SK-N-MC (cell line): ENCODE measurements at regions not wholly inside any gene's neighbourhood (a gene's known extent, or its start where the extent isn't known, plus 50 kb on each side); places are given as distances from the start of the nearest gene placed in this dataset.

ENCODE experiments used
- EZH2 ChIP-seq: fragments of 200-600 bp; sonication (generic); IDR thresholded peaks from one replicate; pipeline ENCODE4 v1.6.1; 2017; ENCODE audit warnings: antibody characterized with exemption
- FOXP2 ChIP-seq: optimal IDR thresholded peaks from 2 replicates; pipeline ENCODE3; 2011; ENCODE audit warnings: mild to moderate bottlenecking, moderate library complexity; ENCODE audit not compliant: insufficient read depth; ENCODE audit errors: extremely low read length, control extremely low read depth
- POLR2AphosphoS5 ChIP-seq: IDR thresholded peaks from 2 replicates; pipeline ENCODE4 v1.6.1; 2012; ENCODE audit warnings: mild to moderate bottlenecking, low read depth, low read length, borderline replicate concordance

DNA sequence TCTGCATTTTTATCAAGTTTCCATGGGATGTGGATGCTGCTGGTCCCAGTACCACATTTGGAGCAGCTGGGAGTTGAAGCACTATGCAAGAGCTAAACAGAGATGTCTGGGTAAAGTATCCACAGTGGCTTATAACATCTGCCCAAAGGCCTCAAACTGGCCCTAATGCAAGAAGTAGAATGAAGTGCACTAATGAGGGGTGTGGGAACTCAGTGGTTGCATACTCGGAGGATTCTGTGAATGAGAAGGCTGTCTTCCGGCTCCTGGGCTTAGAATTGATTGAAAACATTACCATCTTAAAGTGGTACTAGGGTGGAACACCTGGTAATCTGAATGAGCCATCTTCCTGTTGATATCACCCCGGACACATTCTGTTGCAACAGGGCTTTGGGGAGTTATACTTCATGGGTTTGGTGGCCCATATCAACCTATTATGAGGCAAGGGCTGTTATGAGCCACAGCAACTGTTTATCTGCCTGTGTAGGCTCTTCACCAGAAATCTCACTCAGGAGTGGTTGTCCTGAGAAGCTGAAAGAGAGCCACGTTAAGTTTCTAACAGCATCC lies 54.7 kb upstream of the SNRPB2 start:
- TF ChIP-seq EZH2, result no peak
- no peak for TF ChIP-seq POLR2AphosphoS5
- TF ChIP-seq FOXP2, result no peak
